GM18498 (cell line): ENCODE measurements at regions not wholly inside any gene's neighbourhood (a gene's known extent, or its start where the extent isn't known, plus 50 kb on each side); places are given as distances from the start of the nearest gene placed in this dataset.

Experiments used
- ATAC-seq: cut with Tn5 transposase; IDR thresholded peaks from one replicate; pipeline ENCODE4 v1.9.1; 2021; ENCODE audit warnings: mild to moderate bottlenecking, moderate library complexity; ENCODE audit not compliant: unreplicated experiment

DNA sequence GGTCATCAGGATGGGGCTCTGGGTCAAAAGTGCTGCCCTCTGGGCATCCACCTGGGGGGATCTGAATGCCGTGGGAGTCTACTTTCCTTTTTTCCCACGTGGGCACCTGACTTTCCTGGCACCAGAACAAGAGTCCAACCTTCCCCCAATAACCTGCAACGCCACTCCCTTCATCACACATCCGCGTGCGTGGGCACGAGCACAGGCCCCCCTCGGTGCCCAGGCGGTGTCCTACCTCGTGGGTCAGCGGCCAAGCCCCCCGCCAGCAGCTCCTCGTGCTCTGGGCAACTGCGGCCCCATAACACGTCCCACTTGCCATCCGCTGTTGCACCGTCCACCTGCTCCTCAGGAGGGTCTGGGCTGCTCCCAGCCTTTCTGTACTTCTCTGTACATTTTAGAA is 87.0 kb downstream of the YTHDF1 start:
- ATAC-seq = no peak

GRCh38 chr20:63128367-63128766 is 87.6 kb downstream of the YTHDF1 start:
- ATAC-seq = no peak

DNA sequence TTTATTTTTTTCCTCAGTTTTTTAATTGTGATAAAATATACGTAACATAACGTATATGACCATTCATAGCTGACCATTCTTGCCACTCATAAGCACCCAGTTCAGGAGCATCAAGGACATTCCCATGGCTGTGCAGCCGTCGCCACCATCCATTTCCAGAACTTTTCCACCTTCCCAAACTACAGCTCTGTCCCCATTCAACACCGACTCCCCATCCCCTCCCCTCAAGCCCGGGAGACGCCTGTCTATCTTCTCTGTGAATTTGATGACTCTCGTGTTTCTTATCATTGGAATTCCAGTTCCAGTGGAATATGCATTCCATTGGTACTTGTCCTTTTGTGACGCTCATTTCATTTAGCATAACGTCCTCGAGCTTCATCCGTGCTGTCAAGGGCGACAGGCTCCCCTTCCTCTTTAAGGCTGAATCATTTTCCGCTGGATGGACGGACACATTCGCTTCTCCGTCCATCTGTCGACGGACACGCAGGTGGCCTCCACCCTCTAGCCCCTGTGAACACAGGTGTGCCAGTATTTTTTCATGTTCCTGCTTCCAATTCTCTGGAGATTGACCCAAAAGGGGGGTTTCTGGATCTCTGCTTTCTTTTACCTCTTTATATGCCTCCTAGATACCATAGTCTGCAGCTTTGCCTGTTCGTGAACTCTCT is 88.1 kb downstream of the YTHDF1 start:
- ATAC-seq = no peak

GRCh38 chr20:63126876-63127699 is 88.8 kb downstream of the YTHDF1 start:
- ATAC-seq = no peak

- ATAC-seq = no peak
Measured at GRCh38 chr20:63125838-63126601, 89.9 kb downstream of the YTHDF1 start.

DNA sequence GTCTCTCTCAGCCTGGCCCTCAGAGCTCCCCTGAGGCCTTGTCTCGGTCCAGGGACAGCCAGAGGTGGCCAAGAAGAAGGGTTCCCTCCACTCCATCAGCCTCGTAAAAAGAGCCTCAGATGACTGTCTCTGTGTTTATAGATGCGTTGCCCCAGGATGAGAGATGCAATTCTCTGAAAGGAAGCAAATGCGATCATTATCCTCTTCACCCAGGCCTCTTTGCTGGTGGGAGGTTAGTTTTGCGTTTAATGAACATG is 90.4 kb downstream of the YTHDF1 start:
- no peak for ATAC-seq

DNA sequence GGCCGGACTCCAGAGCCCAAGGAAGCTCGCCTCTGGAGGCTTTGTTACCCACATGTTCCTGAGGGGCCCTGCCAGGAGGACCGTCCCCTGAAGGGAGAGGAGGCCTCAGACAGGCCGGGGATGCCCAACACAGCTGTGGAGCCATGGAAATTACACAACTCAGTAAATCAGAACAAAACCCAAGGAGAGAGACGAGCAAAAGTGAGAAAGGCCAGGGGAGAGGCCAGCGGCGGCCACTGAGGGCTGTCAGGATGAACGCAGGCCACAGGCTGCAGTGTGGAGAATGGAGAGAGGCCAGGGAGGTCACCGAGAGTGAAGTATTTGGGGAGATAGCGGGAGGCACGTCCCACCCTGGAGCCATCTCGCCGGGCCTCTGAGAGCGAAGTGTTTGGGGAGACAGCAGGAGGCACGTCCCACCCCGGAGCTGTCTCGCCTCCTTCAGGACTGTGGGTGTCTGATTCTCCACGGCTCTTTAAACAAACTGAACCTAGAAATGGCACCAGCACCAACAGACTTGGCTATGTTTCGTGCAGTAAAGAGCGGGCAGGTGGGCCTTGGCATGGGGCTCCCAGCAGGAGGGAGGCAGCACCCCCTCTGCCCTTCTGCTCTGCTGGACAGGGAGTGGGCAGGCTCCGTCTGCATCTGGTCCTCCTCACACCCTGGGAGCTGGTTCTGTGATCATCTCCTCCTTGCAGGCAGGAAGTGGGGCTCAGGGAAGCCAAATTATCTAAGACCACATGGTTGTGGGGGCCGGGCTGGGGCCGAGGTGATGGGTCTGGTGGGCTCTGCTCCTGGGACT is 91.0 kb downstream of the YTHDF1 start:
- no peak for ATAC-seq

DNA sequence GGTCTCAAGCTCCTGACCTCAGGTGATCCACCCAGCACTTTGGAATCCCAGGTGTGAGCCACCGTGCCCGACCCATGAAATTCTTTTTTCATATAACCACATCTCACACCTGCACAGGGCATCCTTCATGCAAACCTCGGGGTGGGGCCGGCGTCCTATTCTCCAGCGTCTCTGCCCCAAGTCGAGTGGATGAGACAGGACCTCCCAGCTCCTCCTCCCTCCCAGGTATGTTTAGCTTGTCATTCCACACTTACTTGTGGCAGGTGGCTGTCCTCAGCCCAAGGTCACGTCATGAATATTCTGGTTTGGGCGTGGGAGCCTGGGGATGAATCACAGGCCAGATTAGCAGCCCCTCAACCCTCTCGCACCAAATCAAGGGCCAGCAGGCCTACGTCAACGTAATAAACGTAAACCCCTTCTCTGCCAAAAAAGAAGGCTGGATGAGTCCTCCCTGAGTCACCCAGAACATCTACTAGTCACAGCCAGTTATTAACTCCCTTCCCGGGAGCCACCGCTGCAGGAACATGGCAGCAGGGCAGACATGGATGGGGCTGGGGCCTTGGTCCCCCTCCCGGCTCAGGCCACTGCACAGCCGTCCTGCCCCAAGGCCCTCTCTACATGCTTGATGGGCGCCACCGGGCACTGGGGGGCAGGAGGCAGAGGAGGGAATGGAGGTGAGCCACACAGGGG is 91.7 kb downstream of the YTHDF1 start:
- ATAC-seq = no peak

DNA sequence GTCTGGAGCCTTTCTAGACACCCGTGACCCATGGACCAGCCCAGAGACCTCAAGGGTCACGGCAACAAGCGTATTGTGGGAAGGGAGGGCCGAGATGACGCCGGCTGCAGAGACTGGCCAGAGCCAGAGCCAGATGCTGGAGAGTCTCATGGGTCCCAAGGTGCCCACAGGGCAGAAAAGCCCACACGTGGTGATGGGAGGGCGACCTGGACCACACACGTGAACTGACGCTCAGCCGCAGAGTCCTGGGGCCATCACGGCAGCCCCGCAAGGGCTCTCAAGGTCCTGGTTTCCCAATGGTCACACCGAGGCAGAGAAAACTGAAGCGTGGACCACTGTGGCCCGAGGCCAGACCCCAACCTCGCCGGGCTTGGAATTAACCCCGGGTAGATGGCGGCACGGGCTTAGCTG is 92.6 kb downstream of the YTHDF1 start:
- no peak for ATAC-seq

DNA sequence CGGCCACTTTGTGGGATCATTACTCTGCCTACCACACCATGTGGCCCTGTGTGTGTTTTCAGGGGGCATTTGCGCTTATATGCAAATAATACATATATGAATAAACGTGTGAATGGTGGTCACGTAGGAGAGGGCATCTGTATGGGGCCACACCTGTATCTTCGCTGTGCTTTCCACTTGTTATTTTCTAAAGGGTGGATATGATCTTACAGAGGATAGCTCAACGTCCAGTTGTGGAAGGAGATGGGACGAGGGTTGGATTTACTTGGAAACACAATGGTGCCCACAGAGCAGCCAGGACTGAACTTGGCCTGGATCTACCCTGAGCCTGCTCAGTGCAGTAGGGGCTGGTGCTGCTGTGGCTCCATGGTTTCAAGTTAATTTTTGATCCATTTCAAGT is 93.3 kb downstream of the YTHDF1 start:
- ATAC-seq = no peak

- ATAC-seq = no peak
Measured at GRCh38 chr20:63121749-63122405, 94.1 kb downstream of the YTHDF1 start.

GRCh38 chr20:63121246-63121645 is 94.7 kb downstream of the YTHDF1 start:
- ATAC-seq = no peak

DNA sequence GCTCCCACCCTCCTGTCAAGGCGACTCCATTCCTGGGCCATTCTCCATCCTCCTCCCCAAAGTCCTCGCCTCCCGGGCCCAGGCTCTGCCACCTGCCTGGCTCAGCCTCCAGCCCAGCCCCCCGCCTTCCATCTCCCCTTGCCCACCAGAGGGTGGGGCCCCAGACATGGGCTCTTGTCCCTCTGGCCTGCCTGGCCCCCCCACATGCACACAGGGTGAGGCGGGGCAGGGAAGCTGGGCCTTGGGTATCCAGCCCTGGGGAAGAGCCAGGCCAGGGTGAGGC is 95.2 kb downstream of the YTHDF1 start:
- no peak for ATAC-seq

GRCh38 chr20:63119963-63120807 is 95.7 kb downstream of the YTHDF1 start:
- ATAC-seq = no peak

DNA sequence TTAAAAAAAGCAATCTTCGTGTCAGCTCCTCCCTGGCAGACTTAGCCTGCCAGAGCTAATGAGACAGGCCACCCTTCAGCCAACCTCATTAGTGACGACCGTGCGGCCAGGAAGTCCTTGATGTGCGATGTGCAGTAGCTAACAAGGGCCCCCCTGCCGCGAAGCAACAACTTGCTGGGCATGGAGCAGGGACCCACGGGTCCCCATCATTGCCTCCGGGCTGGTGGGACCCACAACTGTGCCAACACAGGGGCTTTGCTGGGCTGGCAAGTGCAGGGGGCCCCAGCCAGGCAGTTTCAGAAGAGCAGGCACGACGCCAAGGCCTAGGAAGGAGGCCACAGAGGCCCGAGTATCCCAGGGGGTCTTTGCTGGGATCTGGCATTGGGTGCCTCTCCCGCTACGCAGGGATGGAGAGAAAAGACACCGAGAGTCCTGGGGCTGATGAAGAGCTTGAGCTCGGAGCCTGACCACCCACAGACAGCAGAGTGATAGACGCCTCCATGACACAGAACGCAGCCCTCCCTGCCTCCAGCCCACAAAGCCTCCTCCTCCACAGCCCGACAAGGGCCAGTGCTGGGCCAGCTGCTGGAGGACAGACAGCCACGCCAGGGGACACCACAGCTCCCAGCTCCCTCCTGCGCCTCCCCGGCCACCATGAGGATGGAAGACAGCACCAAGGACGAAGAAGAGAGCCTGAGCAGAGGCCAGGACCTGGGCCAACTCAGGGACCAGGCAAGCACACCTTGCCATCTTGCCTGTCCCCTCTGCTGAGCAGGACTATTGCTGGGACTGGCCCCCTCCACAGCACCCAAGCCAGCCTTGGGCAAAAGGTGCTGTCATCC is 96.6 kb downstream of the YTHDF1 start:
- no peak for ATAC-seq

- no peak for ATAC-seq
Measured at GRCh38 chr20:63118303-63119120, 97.4 kb downstream of the YTHDF1 start.

DNA sequence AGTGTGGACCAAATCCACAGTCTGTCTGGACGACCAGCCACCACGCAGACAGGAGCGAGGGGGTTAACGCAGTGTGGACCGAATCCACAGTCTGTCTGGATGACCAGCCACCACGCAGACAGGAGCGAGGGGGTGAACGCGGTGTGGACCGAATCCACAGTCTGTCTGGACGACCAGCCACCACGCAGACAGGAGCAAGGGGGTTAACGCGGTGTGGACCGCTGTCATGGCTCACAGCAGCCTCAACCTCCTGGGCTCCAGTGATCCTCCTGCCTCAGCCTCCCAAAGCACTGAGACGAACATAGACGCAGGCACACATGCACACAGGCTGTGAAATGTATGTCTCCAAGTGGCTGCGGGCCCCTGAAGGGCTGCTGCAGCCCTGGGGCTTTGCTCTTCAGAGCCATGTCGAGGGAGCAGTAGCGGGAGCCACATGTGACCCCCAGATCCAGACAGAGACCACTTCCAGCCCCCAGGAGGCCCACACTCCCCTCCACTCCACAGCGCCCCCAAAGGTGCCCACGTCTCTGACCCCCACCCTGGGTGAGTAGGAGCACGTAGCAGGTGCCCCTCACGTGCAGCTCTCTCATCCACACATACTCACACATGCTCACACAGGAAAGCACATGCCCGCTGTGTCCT is 98.1 kb downstream of the YTHDF1 start:
- ATAC-seq = no peak
